ENCODE measurements at regions not wholly inside any gene's neighbourhood (a gene's known extent, or its start where the extent isn't known, plus 50 kb on each side); places are given as distances from the start of the nearest gene placed in this dataset.
"Not testable (repeated sequence)": the region's sequence is repeated elsewhere in the genome, so short reads cannot be mapped to it uniquely, and the experiment has no call there.

DNA sequence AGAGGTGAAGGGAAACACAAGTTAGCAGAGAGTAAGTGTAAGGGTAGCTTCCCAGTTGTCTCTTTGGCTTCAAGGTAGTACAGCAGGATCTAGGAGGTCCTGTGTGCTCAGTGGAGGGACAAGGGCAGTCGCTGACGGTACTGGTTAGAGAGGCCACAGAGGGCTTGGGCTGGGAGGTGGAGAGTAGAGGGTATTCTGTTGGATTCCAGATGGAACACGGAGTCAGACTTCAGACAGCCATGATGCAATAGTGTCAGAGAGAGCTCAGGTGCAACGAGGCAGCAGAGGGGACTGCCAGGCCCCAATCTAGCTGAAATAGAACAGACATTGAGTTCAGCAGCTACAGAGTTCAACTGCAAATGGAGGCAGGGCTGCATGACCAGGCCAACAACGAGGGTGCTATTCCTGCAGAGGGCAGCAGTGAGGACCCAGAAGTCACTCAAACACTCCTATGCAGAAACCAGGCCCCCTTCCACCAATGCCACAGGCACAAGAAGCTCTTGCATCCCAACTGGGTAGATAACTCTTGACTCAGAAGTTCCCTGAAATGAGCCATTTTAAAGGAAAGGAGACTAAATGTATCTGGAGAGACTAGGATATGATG is 325.0 kb upstream of the ESRRG start:
- DNase-seq (ENCODE audit: extremely low spot score) = peak; percentile 23

DNA sequence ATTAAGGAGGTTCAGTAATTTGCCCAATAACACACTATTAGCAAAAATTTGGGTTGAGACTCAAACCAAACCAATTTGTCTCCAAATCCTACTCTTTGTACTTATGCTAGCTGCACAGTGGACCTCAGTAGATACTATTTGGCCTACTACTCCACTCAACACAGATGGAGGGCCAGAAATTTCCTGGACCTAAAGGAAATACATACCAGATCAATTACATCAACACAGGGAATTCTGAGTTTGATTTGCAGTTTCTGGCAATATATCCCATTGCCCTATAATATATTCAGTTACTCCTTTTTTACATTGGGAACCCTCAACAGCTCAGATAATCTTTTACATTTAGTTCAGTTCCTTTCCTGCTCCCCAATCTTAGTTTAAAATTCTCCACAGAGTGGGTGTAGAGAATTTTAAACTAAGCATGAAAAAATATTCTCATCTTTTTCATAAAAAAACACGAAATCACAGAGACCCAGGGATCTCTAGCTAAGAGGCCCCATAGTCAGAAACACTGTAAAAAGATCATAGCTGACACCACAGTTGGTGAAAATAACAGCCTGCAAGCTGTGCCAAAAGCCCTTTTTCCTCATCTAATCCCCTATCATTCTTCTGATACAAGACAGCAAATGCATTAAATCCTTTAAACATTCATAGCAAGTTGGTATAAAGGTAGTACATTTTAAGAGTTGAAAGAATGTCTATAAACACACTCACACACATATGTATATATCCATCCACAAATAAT is 317.7 kb upstream of the ESRRG start:
- ChIA-PET POLR2A (no interaction called here), CTCF (no interaction called here)
- TF ChIP-seq, protein P1, sequence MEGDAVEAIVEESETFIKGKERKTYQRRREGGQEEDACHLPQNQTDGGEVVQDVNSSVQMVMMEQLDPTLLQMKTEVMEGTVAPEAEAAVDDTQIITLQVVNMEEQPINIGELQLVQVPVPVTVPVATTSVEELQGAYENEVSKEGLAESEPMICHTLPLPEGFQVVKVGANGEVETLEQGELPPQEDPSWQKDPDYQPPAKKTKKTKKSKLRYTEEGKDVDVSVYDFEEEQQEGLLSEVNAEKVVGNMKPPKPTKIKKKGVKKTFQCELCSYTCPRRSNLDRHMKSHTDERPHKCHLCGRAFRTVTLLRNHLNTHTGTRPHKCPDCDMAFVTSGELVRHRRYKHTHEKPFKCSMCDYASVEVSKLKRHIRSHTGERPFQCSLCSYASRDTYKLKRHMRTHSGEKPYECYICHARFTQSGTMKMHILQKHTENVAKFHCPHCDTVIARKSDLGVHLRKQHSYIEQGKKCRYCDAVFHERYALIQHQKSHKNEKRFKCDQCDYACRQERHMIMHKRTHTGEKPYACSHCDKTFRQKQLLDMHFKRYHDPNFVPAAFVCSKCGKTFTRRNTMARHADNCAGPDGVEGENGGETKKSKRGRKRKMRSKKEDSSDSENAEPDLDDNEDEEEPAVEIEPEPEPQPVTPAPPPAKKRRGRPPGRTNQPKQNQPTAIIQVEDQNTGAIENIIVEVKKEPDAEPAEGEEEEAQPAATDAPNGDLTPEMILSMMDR (IDR thresholded peaks at IDR 0.05; ENCODE audit: control extremely low read depth, extremely low read depth, low read depth, missing control alignments) = no peak
- DNase-seq (ENCODE audit: extremely low spot score) = no peak

More for the DNA sequence above, 325.0 kb upstream of the ESRRG start:
- ChIA-PET CTCF (interaction anchor here (0.8 to 3.3 kb wide), 8 partner anchors 10 to 1111 kb away, joined by 3 to 15 read pairs (median 4); no protein-coding TSS in a partner anchor), POLR2A (no interaction called here)
- TF ChIP-seq, protein P1 (IDR thresholded peaks at IDR 0.05; ENCODE audit: control extremely low read depth, extremely low read depth, low read depth, missing control alignments) = peak; percentile 23

DNA sequence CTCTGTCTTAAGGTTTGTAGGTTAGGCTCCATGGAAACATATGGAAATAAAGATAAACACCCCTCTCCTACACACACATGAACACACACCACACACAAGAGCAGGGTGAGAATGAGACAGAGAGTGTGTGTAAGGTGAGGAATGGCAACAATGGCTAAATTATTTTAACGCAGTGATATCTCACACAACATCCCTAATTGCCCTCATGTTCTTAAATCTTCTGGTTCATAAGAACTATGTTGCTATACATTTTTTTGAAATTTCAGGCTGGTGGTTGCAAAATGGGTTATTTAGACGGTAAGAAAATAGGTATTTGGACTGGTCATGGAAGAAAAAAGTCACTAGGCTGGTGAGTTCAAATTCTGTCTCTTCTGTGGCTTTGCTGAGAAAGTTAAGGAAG is 316.7 kb upstream of the ESRRG start:
- DNase-seq (ENCODE audit: extremely low spot score) = no peak
- CTCF ChIA-PET = no interaction called here
- POLR2A ChIA-PET = no interaction called here
- TF ChIP-seq, protein P1 (IDR thresholded peaks at IDR 0.05; ENCODE audit: control extremely low read depth, extremely low read depth, low read depth, missing control alignments) = no peak

GRCh38 chr1:217039139-217039538 is 315.9 kb upstream of the ESRRG start:
- DNase-seq (ENCODE audit: extremely low spot score); POLR2A ChIA-PET; CTCF ChIA-PET: not testable (repeated sequence)

- TF ChIP-seq, protein P1 (IDR thresholded peaks at IDR 0.05; ENCODE audit: control extremely low read depth, extremely low read depth, low read depth, missing control alignments) = no peak
- POLR2A ChIA-PET = no interaction called here
- no peak for DNase-seq (ENCODE audit: extremely low spot score)
- CTCF ChIA-PET = no interaction called here
Measured at GRCh38 chr1:217036757-217037156, 313.5 kb upstream of the ESRRG start.

DNA sequence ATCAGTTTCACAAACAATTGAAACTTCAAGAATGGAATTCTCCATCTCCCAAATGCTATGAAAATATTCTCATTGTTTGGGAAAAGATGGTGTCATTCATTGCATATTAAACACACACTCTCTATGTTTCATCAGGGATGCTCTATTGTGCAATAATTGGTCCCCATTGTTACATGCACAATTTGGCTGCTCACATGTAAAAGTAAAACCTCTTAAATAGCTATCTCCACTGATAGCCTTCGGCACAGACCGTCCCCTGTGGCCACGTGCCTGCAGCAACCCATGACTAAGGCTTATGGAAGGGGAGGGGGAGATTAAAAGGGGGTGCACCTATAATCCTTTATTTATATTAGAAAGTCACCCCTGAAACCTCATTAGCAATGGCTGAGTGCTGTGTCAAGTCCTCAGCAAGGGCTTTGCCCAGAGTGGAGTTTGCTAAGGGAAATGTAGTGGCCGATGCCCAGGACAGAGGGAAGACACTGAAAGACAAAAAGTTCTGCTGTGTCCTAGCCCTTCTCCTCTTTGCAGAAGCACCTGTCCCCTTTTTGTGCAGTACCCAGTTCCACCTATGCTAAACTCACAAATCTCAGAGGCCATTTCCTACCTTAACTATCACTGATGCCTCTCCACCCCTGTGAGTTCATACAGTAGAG is 309.6 kb upstream of the ESRRG start:
- TF ChIP-seq, protein P1 (IDR thresholded peaks at IDR 0.05; ENCODE audit: control extremely low read depth, extremely low read depth, low read depth, missing control alignments) = no peak
- ChIA-PET POLR2A (no interaction called here), CTCF (interaction anchor here (1.3 to 1.6 kb wide), 3 partner anchors 10 to 15 kb away, joined by 3 to 5 read pairs (median 5); no protein-coding TSS in a partner anchor)
- DNase-seq (ENCODE audit: extremely low spot score) = no peak

All from GM10248 (cell line).